ENCODE measurements at regions not wholly inside any gene's neighbourhood (a gene's known extent, or its start where the extent isn't known, plus 50 kb on each side); places are given as distances from the start of the nearest gene placed in this dataset.

DNA sequence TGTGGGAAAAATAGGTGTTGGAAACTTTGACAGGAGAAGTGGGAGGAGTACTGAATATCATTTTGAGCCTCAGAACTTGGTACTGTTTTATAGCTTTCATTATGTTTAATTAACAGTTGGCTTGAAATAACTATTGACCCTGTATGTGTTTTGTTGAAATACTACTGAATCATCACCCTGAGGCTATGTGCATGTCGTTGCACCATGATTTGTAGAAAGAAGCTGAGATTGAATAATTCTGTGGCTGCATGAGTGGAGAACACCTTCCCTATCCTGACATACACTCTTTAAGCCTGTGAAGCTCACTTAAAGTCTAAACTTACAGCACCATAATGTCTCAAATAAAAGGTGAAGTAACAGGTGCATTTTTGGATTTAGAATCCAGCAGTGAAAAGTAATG is 656.5 kb downstream of the CDY2B start:
- no peak for TF ChIP-seq POLR2A (IDR thresholded peaks at IDR 0.05)
- no peak for TF ChIP-seq CTCF (IDR thresholded peaks at IDR 0.05)
